Spleen (tissue), 11 donors: ENCODE measurements at regions not wholly inside any gene's neighbourhood (a gene's known extent, or its start where the extent isn't known, plus 50 kb on each side); places are given as distances from the start of the nearest gene placed in this dataset.

Experiments
- DNase-seq: peaks from one replicate; pipeline ENCODE4 v3.0.0-alpha.2; 2020
- H3K27ac ChIP-seq, 8 donors: fragments of 200-600 bp; sonication (generic) in 7 of 8; 1 replicate in 4 of 8; 2 replicates in 4 of 8; pipeline versions ENCODE4 v1.5.0 to v1.8.0; 2016 to 2021; ENCODE audit warnings: inconsistent platforms in 4 of 8, mild to moderate bottlenecking in 4 of 8, moderate library complexity in 1 of 8
- H3K27me3 ChIP-seq, 7 donors: fragments of 200-600 bp; sonication (generic) in 6 of 7; replicated peaks in 1 of 7; 1 replicate in 4 of 7; 2 replicates in 3 of 7; pipeline versions ENCODE4 v1.5.0 to v1.8.0; 2016 to 2021; ENCODE audit warnings: inconsistent platforms in 3 of 7, mild to moderate bottlenecking in 1 of 7
- H3K36me3 ChIP-seq, 6 donors: fragments of 200-600 bp; sonication (generic) in 5 of 6; 1 replicate in 4 of 6; 2 replicates in 2 of 6; pipeline versions ENCODE4 v1.5.0 to v1.8.0; 2016 to 2021; ENCODE audit warnings: inconsistent platforms in 2 of 6
- H3K4me1 ChIP-seq, 6 donors: fragments of 200-600 bp; sonication (generic) in 5 of 6; 1 replicate in 3 of 6; 2 replicates in 3 of 6; pipeline versions ENCODE4 v1.5.0 to v1.8.0; 2016 to 2021; ENCODE audit warnings: inconsistent platforms in 3 of 6
- H3K4me3 ChIP-seq, 8 donors: fragments of 200-600 bp; sonication (generic) in 7 of 8; 1 replicate in 4 of 8; 2 replicates in 4 of 8; pipeline versions ENCODE4 v1.5.0 to v1.8.0; 2016 to 2021; ENCODE audit warnings: inconsistent platforms in 4 of 8, mild to moderate bottlenecking in 4 of 8, moderate library complexity in 2 of 8
- H3K9me3 ChIP-seq, 8 donors: fragments of 200-600 bp; sonication (generic) in 7 of 8; 1 replicate in 4 of 8; 2 replicates in 4 of 8; pipeline versions ENCODE4 v1.5.0 to v1.8.0; 2016 to 2021; ENCODE audit warnings: inconsistent platforms in 4 of 8
- POLR2A ChIP-seq, 3 donors: fragments of 450-650 bp; IDR thresholded peaks; one replicate each; pipeline ENCODE4 v1.5.1; 2017; ENCODE audit warnings: antibody characterized with exemption in 3 of 3, mild to moderate bottlenecking in 1 of 3
- POLR2AphosphoS5 ChIP-seq, 3 donors: sonication (generic); formaldehyde crosslinking; IDR thresholded peaks; one replicate each; pipeline ENCODE4 v1.5.1; 2017; ENCODE audit warnings: antibody characterized with exemption in 3 of 3
- WGBS, 5 donors: extraction: QIAGEN DNeasy Blood & Tissue Kit in 3 of 5; methylation state at CpG; one replicate each; pipeline versions ENCODE4 v1.1.5 to v1.1.7; 2013 to 2018; 5-methylcytosine and 5-hydroxymethylcytosine counted together
- intact Hi-C: fragments of 100-400 bp; cut with DNase I; formaldehyde crosslinking; loops from one replicate; pipeline ENCODE4 v1.15.0; 2023; ENCODE audit warnings: low total_unique reads
- TF ChIP-seq, protein P1 (sequence below), 11 experiments: fragments of 200-600 bp in 7 of 11; fragments of 450-650 bp in 4 of 11; sonication (generic) in 4 of 11; IDR thresholded peaks in 8 of 11; conservative IDR thresholded peaks in 3 of 11; 1 replicate in 7 of 11; 2 replicates in 4 of 11; pipeline versions ENCODE4 v1.4.0 to v1.8.0; 2016 to 2021; ENCODE audit warnings: antibody characterized with exemption in 11 of 11, inconsistent platforms in 4 of 11, mild to moderate bottlenecking in 1 of 11
- donor health status: healthy with polysubstance abuse.
- donor health status: DM: no; HTN: no; CAD: no; lungs with moderate emphysema.
- donor health status: DM: no; HTN: no; CAD: no.
- donor health status: Bipolar disorder and iron deficiency.
- donor health status: healthy.
- donor health status: DM: no; HTN: no; CAD: no.
- donor health status: DM: yes; HTN: yes; CAD: no.

DNA sequence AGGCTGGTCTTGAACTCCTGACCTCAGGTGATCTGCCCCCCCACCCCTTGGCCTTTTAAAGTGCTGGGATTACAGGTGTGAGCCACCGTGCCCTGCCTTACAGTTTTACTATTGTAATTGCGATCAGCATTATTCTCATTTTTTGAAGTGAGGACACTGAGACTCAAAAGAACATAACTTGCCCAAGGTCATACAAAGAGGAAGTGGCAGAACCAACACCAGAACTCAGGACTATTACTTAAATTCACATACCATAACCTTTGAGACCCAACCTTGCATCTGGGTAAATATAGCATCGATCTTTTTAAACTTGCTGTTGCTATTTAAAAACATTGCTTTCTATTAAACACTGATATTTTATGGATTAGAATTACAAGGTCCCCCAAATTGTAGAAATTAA, 54.2 kb downstream of the FOXI1 start:
- Histone ChIP-seq H3K9me3 (no peaks in the 10 kb centered on the region), H3K27me3 (peaks cover 0 to 2% (median 0%) of the 10 kb centered on the region in 7 donors), H3K36me3 (no peaks in the 10 kb centered on the region), H3K27ac (no peak overlapping the region), H3K4me1 (peaks cover 0 to 5% (median 0%) of the 10 kb centered on the region in 6 donors), H3K4me3 (no peak overlapping the region)
- intact Hi-C loops = no loop called here
- TF ChIP-seq POLR2A (IDR thresholded peaks at IDR 0.05) (no peak), POLR2AphosphoS5 (IDR thresholded peaks at IDR 0.05) (no peak)
- TF ChIP-seq, protein P1, sequence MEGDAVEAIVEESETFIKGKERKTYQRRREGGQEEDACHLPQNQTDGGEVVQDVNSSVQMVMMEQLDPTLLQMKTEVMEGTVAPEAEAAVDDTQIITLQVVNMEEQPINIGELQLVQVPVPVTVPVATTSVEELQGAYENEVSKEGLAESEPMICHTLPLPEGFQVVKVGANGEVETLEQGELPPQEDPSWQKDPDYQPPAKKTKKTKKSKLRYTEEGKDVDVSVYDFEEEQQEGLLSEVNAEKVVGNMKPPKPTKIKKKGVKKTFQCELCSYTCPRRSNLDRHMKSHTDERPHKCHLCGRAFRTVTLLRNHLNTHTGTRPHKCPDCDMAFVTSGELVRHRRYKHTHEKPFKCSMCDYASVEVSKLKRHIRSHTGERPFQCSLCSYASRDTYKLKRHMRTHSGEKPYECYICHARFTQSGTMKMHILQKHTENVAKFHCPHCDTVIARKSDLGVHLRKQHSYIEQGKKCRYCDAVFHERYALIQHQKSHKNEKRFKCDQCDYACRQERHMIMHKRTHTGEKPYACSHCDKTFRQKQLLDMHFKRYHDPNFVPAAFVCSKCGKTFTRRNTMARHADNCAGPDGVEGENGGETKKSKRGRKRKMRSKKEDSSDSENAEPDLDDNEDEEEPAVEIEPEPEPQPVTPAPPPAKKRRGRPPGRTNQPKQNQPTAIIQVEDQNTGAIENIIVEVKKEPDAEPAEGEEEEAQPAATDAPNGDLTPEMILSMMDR (IDR thresholded peaks at IDR 0.05 in 8 of 11, conservative IDR thresholded peaks at IDR 0.05 in 3 of 11) = no peak
- WGBS, 5 donors = 86 to 92% (median 88%) methylated on average over 3 of the region's 3 CpGs
- DNase-seq = no peak

DNA sequence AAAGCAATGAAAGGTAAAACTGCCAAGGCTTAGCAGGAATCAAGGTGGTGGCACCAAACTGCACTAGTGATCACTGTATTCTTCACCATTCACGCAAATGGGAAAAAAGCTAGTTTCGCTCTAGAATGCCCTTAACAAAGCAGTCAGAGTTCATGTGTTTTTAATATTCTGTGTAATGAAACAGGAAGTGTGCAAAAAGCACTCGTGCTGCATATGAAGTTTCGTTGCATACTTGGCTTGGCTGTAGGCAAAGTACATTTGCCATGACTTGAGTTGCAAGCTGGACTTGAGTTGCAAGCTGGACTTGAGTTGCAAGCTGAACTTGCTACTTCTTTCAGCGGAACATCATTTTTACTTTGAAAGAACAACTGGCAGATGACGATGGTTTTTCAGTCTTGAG, 55.4 kb downstream of the FOXI1 start:
- Histone ChIP-seq H3K4me3 (no peak overlapping the region), H3K27me3 (peaks cover 0 to 10% (median 0%) of the 10 kb centered on the region in 7 donors), H3K9me3 (no peaks in the 10 kb centered on the region), H3K27ac (no peak overlapping the region), H3K4me1 (peaks cover 0 to 5% (median 0%) of the 10 kb centered on the region in 6 donors), H3K36me3 (no peaks in the 10 kb centered on the region)
- WGBS, 5 donors = 59 to 69% (median 66%) methylated on average over 6 of the region's 6 CpGs
- no peak for DNase-seq
- intact Hi-C loops = no loop called here
- TF ChIP-seq POLR2A (IDR thresholded peaks at IDR 0.05) (no peak), POLR2AphosphoS5 (IDR thresholded peaks at IDR 0.05) (no peak)
- TF ChIP-seq, protein P1 (IDR thresholded peaks at IDR 0.05 in 8 of 11, conservative IDR thresholded peaks at IDR 0.05 in 3 of 11) = no peak

DNA sequence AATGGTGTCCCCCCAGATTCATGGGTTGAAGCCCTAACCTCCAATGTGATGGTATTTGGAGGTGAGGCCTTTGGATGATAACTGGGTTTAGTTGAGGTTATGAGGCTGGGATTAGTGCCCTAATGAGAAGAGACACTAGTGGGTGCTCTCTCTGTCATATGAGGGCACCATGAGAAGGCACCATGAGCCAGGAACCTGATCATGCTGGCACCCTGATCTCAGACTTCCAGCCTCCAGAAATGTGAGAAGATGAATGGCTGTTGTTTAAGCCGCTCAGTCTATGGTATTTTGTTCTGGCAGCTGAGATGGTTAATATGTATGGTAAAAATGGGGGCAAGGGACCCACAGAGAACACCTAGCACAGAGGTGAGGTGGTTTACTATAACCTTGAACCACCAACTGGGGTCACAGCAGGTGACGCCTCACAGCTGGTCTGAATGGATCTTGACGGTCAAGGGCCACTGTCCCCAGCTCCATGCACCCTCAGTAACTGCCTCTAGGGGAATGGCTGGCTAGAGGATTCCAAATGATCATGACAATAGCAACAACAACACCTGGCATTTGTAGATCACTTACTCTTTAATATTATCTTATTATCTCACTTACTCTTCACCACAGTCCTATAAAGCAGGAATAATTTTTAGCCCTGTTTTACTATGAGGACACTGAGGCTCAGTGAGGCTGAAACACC, 57.1 kb downstream of the FOXI1 start:
- Histone ChIP-seq H3K27me3 (peaks cover 0 to 13% (median 0%) of the 10 kb centered on the region in 7 donors), H3K4me1 (peaks cover 0 to 8% (median under 1%) of the 10 kb centered on the region in 6 donors), H3K36me3 (no peaks in the 10 kb centered on the region), H3K4me3 (no peak overlapping the region), H3K9me3 (no peaks in the 10 kb centered on the region), H3K27ac (no peak overlapping the region)
- no peak for TF ChIP-seq POLR2A (IDR thresholded peaks at IDR 0.05)
- TF ChIP-seq, protein P1 (IDR thresholded peaks at IDR 0.05 in 8 of 11, conservative IDR thresholded peaks at IDR 0.05 in 3 of 11) = no peak
- no peak for TF ChIP-seq POLR2AphosphoS5 (IDR thresholded peaks at IDR 0.05)
- 76 to 98% (median 92%) methylated on average over 3 of the region's 3 CpGs for WGBS, 5 donors
- DNase-seq = no peak
- intact Hi-C loops = no loop called here

DNA sequence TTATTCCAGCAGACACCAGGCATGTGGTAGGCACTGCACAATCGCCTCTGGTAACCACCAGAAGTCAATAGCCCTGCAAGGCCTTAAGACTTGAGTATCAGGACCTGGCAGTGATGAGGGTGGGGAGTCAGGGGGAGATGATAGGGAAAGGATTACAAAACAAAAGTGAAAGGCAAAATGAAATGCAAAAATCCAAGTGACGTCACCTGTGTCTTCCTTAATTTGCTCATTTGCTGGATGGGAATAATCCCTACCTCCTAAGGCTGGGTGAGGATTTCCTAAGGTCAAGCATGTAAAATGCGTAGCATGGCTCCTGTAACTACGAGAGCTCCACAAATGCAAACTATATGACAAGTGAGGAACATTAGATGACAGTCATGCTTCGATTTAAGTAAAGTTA, 58.4 kb downstream of the FOXI1 start:
- Histone ChIP-seq H3K36me3 (no peaks in the 10 kb centered on the region), H3K4me1 (peaks cover 0 to 19% (median 1%) of the 10 kb centered on the region in 6 donors), H3K27ac (no peak overlapping the region), H3K27me3 (peaks cover 0 to 18% (median 0%) of the 10 kb centered on the region in 7 donors), H3K4me3 (no peak overlapping the region), H3K9me3 (no peaks in the 10 kb centered on the region)
- DNase-seq = no peak
- intact Hi-C loops = no loop called here
- TF ChIP-seq POLR2AphosphoS5 (IDR thresholded peaks at IDR 0.05) (no peak), POLR2A (IDR thresholded peaks at IDR 0.05) (no peak)
- TF ChIP-seq, protein P1 (IDR thresholded peaks at IDR 0.05 in 8 of 11, conservative IDR thresholded peaks at IDR 0.05 in 3 of 11) = no peak
- WGBS, 5 donors = 79 to 92% (median 81%) methylated on average over 5 of the region's 5 CpGs
